Prostate gland (tissue), 2 donors: ENCODE measurements at regions not wholly inside any gene's neighbourhood (a gene's known extent, or its start where the extent isn't known, plus 50 kb on each side); places are given as distances from the start of the nearest gene placed in this dataset.

Experiments used
- DNase-seq: peaks from one replicate; pipeline ENCODE4 v3.0.0-alpha.2; 2019; ENCODE audit warnings: low spot score
- H3K27ac ChIP-seq, 2 donors: fragments of 200-600 bp; sonication (generic); 2 replicates each; pipeline ENCODE4 v1.5.1; 2017 to 2019
- H3K27me3 ChIP-seq: fragments of 200-600 bp; sonication (generic); replicated peaks from 2 replicates; pipeline ENCODE4 v1.5.1; 2019; ENCODE audit not compliant: insufficient read depth
- H3K36me3 ChIP-seq, 2 donors: fragments of 200-600 bp; sonication (generic); 1 replicate in 1 of 2; 2 replicates in 1 of 2; pipeline versions ENCODE4 v1.5.1 to v1.8.1; 2017 to 2019
- H3K4me1 ChIP-seq: fragments of 200-600 bp; sonication (generic); replicated peaks from 2 replicates; pipeline ENCODE4 v1.5.1; 2019
- H3K4me3 ChIP-seq, 2 donors: fragments of 200-600 bp; sonication (generic); 2 replicates each; pipeline ENCODE4 v1.5.1; 2017 to 2019
- H3K9me3 ChIP-seq: fragments of 200-600 bp; sonication (generic); 2 replicates; pipeline ENCODE4 v1.5.1; 2017
- POLR2A ChIP-seq: fragments of 450-650 bp; IDR thresholded peaks from one replicate; pipeline ENCODE4 v1.6.1; 2016; ENCODE audit warnings: antibody characterized with exemption, mild to moderate bottlenecking
- POLR2AphosphoS5 ChIP-seq: sonication (generic); formaldehyde crosslinking; IDR thresholded peaks from one replicate; pipeline ENCODE4 v1.6.1; 2017; ENCODE audit warnings: antibody characterized with exemption
- WGBS: methylation state at CpG from one replicate; pipeline ENCODE4 v1.1.5; 2018; 5-methylcytosine and 5-hydroxymethylcytosine counted together
- intact Hi-C: fragments of 100-400 bp; cut with DNase I; formaldehyde crosslinking; loops from one replicate; pipeline ENCODE4 v1.14.2; 2022
- TF ChIP-seq, protein P1 (sequence below), 4 experiments: fragments of 200-600 bp in 2 of 4; fragments of 450-650 bp in 2 of 4; sonication (generic) in 2 of 4; IDR thresholded peaks; 1 replicate in 3 of 4; 2 replicates in 1 of 4; pipeline ENCODE4 v1.5.1; 2016 to 2019; ENCODE audit warnings: antibody characterized with exemption in 4 of 4, mild to moderate bottlenecking in 2 of 4, moderate library complexity in 2 of 4

DNA sequence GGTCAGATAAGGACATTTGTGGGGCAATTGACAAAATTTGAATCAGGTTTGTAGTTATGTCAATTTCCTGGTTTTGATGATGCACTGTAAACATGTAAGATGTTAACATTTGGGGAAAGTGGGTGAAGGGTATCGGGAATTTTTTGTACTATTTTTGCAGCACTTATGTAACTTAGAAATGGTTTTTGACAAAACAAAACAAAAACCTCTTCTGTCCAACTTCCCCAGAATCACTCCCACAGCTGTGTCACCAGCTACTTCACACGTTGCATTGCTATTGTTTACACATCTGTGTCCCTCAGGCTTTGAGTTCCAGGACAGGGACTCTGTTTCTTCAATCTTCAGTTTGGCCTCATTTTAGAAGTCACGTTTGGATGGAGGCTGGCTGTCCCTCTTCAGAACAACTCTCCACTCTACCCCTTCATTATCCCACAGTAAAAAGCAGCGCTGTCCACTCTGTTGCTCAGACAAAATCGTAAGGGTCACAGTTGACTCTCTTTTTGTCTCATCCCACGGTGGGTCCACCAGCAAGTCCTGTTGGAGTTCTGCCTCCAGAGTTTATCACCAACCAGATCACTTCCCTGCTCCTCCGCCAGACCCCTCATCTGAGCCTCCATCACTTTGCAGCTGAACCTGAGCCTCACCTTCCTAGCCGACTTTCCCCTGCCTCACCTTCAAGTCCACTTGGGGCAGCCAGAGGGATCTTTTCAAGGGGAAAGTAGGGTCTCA lies 63.2 kb downstream of the NENF start:
- H3K9me3 ChIP-seq, result no peaks in the 10 kb centered on the region
- no peaks in the 10 kb centered on the region for H3K27me3 ChIP-seq
- H3K36me3 ChIP-seq, result no peaks in the 10 kb centered on the region
- TF ChIP-seq POLR2AphosphoS5 (no peak), POLR2A (no peak)
- TF ChIP-seq, protein P1, sequence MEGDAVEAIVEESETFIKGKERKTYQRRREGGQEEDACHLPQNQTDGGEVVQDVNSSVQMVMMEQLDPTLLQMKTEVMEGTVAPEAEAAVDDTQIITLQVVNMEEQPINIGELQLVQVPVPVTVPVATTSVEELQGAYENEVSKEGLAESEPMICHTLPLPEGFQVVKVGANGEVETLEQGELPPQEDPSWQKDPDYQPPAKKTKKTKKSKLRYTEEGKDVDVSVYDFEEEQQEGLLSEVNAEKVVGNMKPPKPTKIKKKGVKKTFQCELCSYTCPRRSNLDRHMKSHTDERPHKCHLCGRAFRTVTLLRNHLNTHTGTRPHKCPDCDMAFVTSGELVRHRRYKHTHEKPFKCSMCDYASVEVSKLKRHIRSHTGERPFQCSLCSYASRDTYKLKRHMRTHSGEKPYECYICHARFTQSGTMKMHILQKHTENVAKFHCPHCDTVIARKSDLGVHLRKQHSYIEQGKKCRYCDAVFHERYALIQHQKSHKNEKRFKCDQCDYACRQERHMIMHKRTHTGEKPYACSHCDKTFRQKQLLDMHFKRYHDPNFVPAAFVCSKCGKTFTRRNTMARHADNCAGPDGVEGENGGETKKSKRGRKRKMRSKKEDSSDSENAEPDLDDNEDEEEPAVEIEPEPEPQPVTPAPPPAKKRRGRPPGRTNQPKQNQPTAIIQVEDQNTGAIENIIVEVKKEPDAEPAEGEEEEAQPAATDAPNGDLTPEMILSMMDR (IDR thresholded peaks at IDR 0.05), result no peak
- no peak overlapping the region for H3K4me3 ChIP-seq
- 57% methylated on average over 8 of the region's 8 CpGs for WGBS
- intact Hi-C loops, result no loop called here
- H3K4me1 ChIP-seq, result no peaks in the 10 kb centered on the region
- no peak overlapping the region for H3K27ac ChIP-seq
- DNase-seq, result no peak

DNA sequence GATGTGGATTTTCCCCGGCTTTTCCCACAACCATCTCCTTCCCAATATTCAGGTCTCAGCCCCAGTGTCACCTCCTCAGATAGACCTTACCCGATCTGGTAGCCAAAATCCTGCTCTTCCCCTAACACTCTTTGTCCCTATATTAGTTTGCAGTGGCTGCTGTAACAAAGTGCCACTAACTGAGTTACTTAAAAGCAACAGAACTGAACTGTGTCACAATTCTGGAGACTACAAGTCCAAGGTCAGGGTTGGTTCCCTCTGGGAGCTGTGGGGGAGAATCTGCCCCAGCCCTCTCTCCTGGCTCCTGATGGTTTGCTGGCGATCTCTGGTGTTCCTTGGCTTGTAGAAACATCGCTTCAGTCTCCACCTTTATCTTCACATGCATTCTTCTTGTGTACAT lies 64.0 kb downstream of the NENF start:
- intact Hi-C loops, result no loop called here
- no peak overlapping the region for H3K4me3 ChIP-seq
- TF ChIP-seq POLR2A, result no peak
- no peak for TF ChIP-seq POLR2AphosphoS5
- TF ChIP-seq, protein P1 (IDR thresholded peaks at IDR 0.05), result no peak
- no peaks in the 10 kb centered on the region for H3K4me1 ChIP-seq
- H3K9me3 ChIP-seq, result no peaks in the 10 kb centered on the region
- 85% methylated on average over 4 of the region's 4 CpGs for whole genome bisulfite sequencing
- H3K27me3 ChIP-seq, result no peaks in the 10 kb centered on the region
- H3K36me3 ChIP-seq, result no peaks in the 10 kb centered on the region
- H3K27ac ChIP-seq, result no peak overlapping the region
- DNase-seq, result no peak

DNA sequence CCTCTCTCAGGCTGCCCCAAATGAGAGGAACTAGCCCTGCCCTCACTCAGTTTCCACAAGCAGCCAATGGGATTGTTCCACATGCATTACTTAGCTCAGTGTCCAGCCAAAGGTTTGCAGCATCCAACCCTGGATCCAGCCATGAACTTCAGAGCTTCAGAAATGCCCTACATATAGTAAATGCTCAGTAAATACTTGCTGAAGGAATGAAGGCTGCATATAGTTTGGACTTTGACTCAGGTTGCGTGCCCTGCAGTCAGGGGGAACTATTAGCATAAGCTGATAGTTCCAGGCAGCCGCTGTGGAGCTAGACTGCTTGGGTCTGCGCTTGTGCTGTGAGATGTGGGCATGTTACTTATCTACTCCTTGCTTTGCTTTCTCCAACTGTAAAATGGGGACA lies 64.8 kb downstream of the NENF start:
- no peak for DNase-seq
- Histone ChIP-seq H3K4me1 (no peaks in the 10 kb centered on the region), H3K4me3 (no peak overlapping the region), H3K27me3 (no peaks in the 10 kb centered on the region), H3K9me3 (no peaks in the 10 kb centered on the region), H3K36me3 (no peaks in the 10 kb centered on the region), H3K27ac (no peak overlapping the region)
- intact Hi-C loops, result no loop called here
- 91% methylated on average over 3 of the region's 3 CpGs for WGBS
- TF ChIP-seq POLR2AphosphoS5 (no peak), POLR2A (no peak)
- TF ChIP-seq, protein P1 (IDR thresholded peaks at IDR 0.05), result no peak

DNA sequence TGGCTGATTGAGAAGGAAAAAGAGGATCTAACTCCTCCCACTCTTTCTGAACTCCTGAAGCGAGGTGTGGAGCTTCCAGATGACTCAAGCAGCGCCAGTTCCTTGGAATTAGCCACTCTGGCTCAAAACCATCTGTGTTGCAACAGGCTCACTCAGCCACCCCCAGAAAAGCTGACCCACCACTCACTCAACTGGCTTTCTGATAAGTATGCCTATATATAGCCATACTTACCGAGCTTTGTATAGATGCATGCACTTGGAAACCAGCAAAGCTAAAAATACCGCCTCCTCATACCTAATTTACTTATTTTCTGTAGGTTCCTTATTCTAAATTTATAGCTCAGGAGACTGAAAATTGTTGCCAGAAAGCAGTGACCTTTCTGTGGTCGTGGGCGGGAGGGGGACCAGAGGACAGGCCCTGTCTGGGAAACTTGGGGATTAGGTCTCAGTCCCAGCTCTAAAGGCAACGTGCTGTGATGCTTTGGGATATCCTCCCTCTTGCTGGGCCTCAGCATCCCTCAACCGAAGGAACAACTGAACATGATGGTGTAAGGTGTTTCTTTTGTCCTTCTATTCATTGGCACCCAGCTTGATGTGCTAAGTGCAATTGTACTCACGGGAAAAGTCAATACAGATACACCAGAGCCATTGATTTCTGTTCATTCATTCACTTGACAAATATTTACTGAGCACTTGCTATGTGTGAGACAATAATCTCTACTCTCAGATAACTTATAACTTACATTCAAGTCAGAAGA lies 65.7 kb downstream of the NENF start:
- Histone ChIP-seq H3K9me3 (no peaks in the 10 kb centered on the region), H3K36me3 (no peaks in the 10 kb centered on the region), H3K27me3 (no peaks in the 10 kb centered on the region), H3K4me3 (no peak overlapping the region), H3K4me1 (no peaks in the 10 kb centered on the region), H3K27ac (no peak overlapping the region)
- intact Hi-C loops, result no loop called here
- WGBS, result 74% methylated on average over 9 of the region's 9 CpGs
- no peak for TF ChIP-seq POLR2A
- no peak for TF ChIP-seq POLR2AphosphoS5
- TF ChIP-seq, protein P1 (IDR thresholded peaks at IDR 0.05), result no peak
- no peak for DNase-seq

DNA sequence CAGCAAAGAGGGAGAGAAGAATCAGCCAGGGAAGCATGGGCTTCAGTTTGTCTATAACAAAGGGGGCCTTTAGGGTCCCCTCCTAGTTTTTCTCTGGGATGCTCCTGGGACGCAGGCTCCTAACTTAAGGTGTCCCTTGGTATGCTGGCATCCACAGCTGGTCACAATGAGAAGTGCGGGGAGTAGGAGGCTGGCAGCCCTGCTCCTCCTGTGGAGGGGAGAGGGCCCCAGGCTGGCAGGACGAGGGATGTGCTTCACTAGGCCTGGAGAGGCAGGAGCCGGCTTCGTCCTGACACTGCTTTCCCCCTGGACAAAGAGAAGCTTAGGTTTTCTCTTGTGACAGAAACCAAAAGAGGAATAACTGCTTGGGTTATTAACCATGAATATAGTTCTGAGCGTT lies 67.6 kb downstream of the NENF start:
- no peak for TF ChIP-seq POLR2A
- H3K9me3 ChIP-seq, result no peaks in the 10 kb centered on the region
- 88% methylated on average over 6 of the region's 6 CpGs for WGBS
- intact Hi-C loops, result no loop called here
- no peak overlapping the region for H3K4me3 ChIP-seq
- no peaks in the 10 kb centered on the region for H3K27me3 ChIP-seq
- H3K36me3 ChIP-seq, result no peaks in the 10 kb centered on the region
- no peaks in the 10 kb centered on the region for H3K4me1 ChIP-seq
- no peak overlapping the region for H3K27ac ChIP-seq
- DNase-seq, result no peak
